C4-2B (cell line): ENCODE measurements at regions not wholly inside any gene's neighbourhood (a gene's known extent, or its start where the extent isn't known, plus 50 kb on each side); places are given as distances from the start of the nearest gene placed in this dataset.
A peak's percentile ranks its signal among the peaks of the same experiment; 100 is the strongest.
"Not testable (repeated sequence)": the region's sequence is repeated elsewhere in the genome, so short reads cannot be mapped to it uniquely, and the experiment has no call there.

Experiments used
- H3K27ac ChIP-seq: fragments of 450-650 bp; 2 replicates; pipeline ENCODE4 v1.5.1; 2017
- ZFX ChIP-seq: fragments of 450-650 bp; IDR thresholded peaks from 2 replicates; pipeline ENCODE4 v1.6.1; 2017
- TF ChIP-seq, protein P1 (sequence below): fragments of 450-650 bp; conservative IDR thresholded peaks from 2 replicates; pipeline ENCODE4 v1.5.1; 2017; ENCODE audit warnings: mild to moderate bottlenecking

- no peak overlapping the region for H3K27ac ChIP-seq
- TF ChIP-seq, protein P1, sequence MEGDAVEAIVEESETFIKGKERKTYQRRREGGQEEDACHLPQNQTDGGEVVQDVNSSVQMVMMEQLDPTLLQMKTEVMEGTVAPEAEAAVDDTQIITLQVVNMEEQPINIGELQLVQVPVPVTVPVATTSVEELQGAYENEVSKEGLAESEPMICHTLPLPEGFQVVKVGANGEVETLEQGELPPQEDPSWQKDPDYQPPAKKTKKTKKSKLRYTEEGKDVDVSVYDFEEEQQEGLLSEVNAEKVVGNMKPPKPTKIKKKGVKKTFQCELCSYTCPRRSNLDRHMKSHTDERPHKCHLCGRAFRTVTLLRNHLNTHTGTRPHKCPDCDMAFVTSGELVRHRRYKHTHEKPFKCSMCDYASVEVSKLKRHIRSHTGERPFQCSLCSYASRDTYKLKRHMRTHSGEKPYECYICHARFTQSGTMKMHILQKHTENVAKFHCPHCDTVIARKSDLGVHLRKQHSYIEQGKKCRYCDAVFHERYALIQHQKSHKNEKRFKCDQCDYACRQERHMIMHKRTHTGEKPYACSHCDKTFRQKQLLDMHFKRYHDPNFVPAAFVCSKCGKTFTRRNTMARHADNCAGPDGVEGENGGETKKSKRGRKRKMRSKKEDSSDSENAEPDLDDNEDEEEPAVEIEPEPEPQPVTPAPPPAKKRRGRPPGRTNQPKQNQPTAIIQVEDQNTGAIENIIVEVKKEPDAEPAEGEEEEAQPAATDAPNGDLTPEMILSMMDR = no peak
- TF ChIP-seq ZFX = no peak
These were observed 153.0 kb downstream of the TENT5D start for GRCh38 chrX:80573275-80573674.

DNA sequence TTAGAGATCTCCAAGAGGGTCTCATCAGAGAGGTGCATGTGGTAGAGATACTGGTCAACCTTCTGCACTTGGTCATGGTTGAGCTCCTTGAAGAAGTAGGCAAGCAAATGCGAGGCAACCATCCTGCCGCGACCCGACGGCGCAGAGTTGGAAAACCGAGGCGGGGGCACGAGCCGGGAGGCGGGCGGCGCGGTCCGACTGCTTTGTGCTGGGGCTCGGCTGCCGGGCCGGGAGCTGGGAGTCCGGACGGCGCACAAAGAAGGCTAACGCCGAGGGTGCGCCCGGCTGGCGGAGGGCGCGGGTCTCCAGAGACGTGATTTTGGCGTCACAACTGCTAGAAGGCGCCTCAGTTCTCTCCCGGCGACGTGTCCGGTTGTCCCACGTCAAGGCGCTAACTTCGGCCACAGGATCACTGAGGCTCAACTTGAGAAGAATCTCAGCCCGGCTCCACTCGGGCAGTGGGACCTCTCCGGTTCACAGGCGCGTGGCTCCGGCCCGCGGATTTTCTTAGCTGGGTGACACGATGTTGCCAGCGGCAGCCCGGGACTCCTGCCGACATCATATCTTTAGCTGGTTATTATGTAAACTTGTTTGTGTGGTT is 154.3 kb downstream of the TENT5D start:
- not testable (repeated sequence) for H3K27ac ChIP-seq

GRCh38 chrX:80576267-80576666 is 156.0 kb downstream of the TENT5D start:
- no peak for TF ChIP-seq ZFX
- TF ChIP-seq, protein P1 = no peak
- H3K27ac ChIP-seq = no peak overlapping the region

- H3K27ac ChIP-seq = no peak overlapping the region
- TF ChIP-seq, protein P1 = no peak
- no peak for TF ChIP-seq ZFX
These were observed 156.7 kb downstream of the TENT5D start for GRCh38 chrX:80576806-80577533.

GRCh38 chrX:80578517-80579105 is 158.4 kb downstream of the TENT5D start:
- TF ChIP-seq, protein P1 = peak; percentile 76
- no peak for TF ChIP-seq ZFX
- no peak overlapping the region for H3K27ac ChIP-seq

DNA sequence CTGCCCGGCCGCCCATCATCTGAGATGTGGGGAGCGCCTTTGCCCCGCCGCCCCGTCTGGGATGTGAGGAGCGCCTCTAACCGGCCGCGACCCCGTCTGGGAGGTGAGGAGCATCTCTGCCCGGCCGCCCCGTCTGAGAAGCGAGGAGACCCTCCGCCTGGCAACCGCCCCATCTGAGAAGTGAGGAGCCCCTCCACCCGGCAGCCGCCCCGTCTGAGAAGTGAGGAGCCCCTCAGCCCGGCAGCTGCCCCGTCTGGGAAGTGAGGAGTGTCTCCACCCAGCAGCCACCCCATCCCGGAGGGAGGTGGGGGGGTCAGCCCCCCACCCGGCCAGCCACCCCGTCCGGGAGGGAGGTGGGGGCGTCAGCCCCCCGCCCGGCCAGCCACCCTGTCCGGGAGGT is 170.7 kb downstream of the TENT5D start:
- H3K27ac ChIP-seq = not testable (repeated sequence)

- H3K27ac ChIP-seq = no peak overlapping the region
- no peak for TF ChIP-seq ZFX
- TF ChIP-seq, protein P1 = no peak
These were observed 182.0 kb downstream of the TENT5D start for GRCh38 chrX:80602036-80602860.
